ENCODE measurements at regions not wholly inside any gene's neighbourhood (a gene's known extent, or its start where the extent isn't known, plus 50 kb on each side); places are given as distances from the start of the nearest gene placed in this dataset.

- TF ChIP-seq CHD7 (IDR thresholded peaks at IDR 0.05; ENCODE audit: insufficient replicate concordance, low read length) (peak; percentile 71), E2F6 (IDR thresholded peaks at IDR 0.05) (no peak), SIRT6 (IDR thresholded peaks at IDR 0.05; ENCODE audit: low read length) (no peak), BRCA1 (IDR thresholded peaks at IDR 0.05; ENCODE audit: low read depth, low read length) (no peak), TAF1 (IDR thresholded peaks at IDR 0.05; ENCODE audit: low read depth, low read length) (no peak), SRF (IDR thresholded peaks at IDR 0.05; ENCODE audit: low read depth, low read length) (no peak), GABPA (IDR thresholded peaks at IDR 0.05; ENCODE audit: borderline replicate concordance, insufficient read depth, low read length) (no peak), FOSL1 (IDR thresholded peaks at IDR 0.05; ENCODE audit: insufficient read depth, low read depth, low read length) (no peak), YY1 (IDR thresholded peaks at IDR 0.05; ENCODE audit: low read depth, low read length) (no peak), SAP30 (IDR thresholded peaks at IDR 0.05; ENCODE audit: insufficient read depth, insufficient replicate concordance, low read length) (no peak), RNF2 (IDR thresholded peaks at IDR 0.05; ENCODE audit: borderline replicate concordance, low read depth, low read length, missing control alignments, poor library complexity, severe bottlenecking) (no peak)
Measured at GRCh38 chr5:96144289-96144688, 182.6 kb upstream of the ELL2 start (continued).

Data from H1 (cell line).